ENCODE measurements at regions not wholly inside any gene's neighbourhood (a gene's known extent, or its start where the extent isn't known, plus 50 kb on each side); places are given as distances from the start of the nearest gene placed in this dataset.

GRCh38 chr11:119491753-119492510 is 69.0 kb upstream of the THY1 start:
- TF ChIP-seq CTCF (IDR thresholded peaks at IDR 0.05), result no peak
- Histone ChIP-seq H3K27ac (ENCODE audit: low read depth in 1 of 2, low read length in 2 of 2) (no peak overlapping the region), H3K9me3 (ENCODE audit: control insufficient read depth in 1 of 2, insufficient read depth in 1 of 2, low read length in 2 of 2) (no peaks in the 10 kb centered on the region), H3K27me3 (ENCODE audit: control insufficient read depth in 1 of 2, insufficient read depth in 2 of 2, low read length in 2 of 2) (no peaks in the 10 kb centered on the region), H3K4me1 (ENCODE audit: insufficient read depth, low read length) (no peaks in the 10 kb centered on the region), H3K36me3 (ENCODE audit: insufficient read depth, low read length) (no peaks in the 10 kb centered on the region), H3K4me3 (ENCODE audit: low read length) (no peak overlapping the region)
- Mint-ChIP-seq H3K27me3 (peaks cover 31% of the 10 kb centered on the region), H3K4me1 (ENCODE audit: low read depth) (no peaks in the 10 kb centered on the region), H3K9me3 (no peaks in the 10 kb centered on the region), H3K27ac (no peak overlapping the region), H3K4me3 (no peak overlapping the region), H3K36me3 (ENCODE audit: low read depth) (no peaks in the 10 kb centered on the region)
- CTCF ChIA-PET, result no interaction called here
- ATAC-seq (ENCODE audit: poor library complexity) (no peak), DNase-seq (no peak)
- intact Hi-C loops (cut with DNase I, micrococcal nuclease), result no loop called here
- POLR2A ChIA-PET, result no interaction called here

- H3K9me3 ChIP-seq (ENCODE audit: control insufficient read depth in 1 of 2, insufficient read depth in 1 of 2, low read length in 2 of 2), result no peaks in the 10 kb centered on the region
- ATAC-seq (ENCODE audit: poor library complexity) (no peak), DNase-seq (no peak)
- ChIA-PET POLR2A (no interaction called here), CTCF (no interaction called here)
- no peaks in the 10 kb centered on the region for H3K36me3 ChIP-seq (ENCODE audit: insufficient read depth, low read length)
- no peaks in the 10 kb centered on the region for H3K4me1 ChIP-seq (ENCODE audit: insufficient read depth, low read length)
- H3K27me3 ChIP-seq (ENCODE audit: control insufficient read depth in 1 of 2, insufficient read depth in 2 of 2, low read length in 2 of 2), result peaks cover 2 to 3% of the 10 kb centered on the region in 2 experiments
- H3K27ac ChIP-seq (ENCODE audit: low read depth in 1 of 2, low read length in 2 of 2), result no peak overlapping the region
- no peaks in the 10 kb centered on the region for H3K4me1 Mint-ChIP-seq (ENCODE audit: low read depth)
- H3K4me3 ChIP-seq (ENCODE audit: low read length), result no peak overlapping the region
- H3K4me3 Mint-ChIP-seq, result no peak overlapping the region
- no peak for TF ChIP-seq CTCF (IDR thresholded peaks at IDR 0.05)
- H3K36me3 Mint-ChIP-seq (ENCODE audit: low read depth), result no peaks in the 10 kb centered on the region
- no peak overlapping the region for H3K27ac Mint-ChIP-seq
- intact Hi-C loops (cut with DNase I, micrococcal nuclease), result no loop called here
- peaks cover 28% of the 10 kb centered on the region for H3K27me3 Mint-ChIP-seq
- no peaks in the 10 kb centered on the region for H3K9me3 Mint-ChIP-seq
Observed at GRCh38 chr11:119490253-119491006, 67.5 kb upstream of the THY1 start.

- intact Hi-C loops (cut with DNase I, micrococcal nuclease), result no loop called here
- ChIA-PET POLR2A (no interaction called here), CTCF (no interaction called here)
- no peak overlapping the region for H3K27ac Mint-ChIP-seq
- ATAC-seq (ENCODE audit: poor library complexity), result no peak
- Histone ChIP-seq H3K9me3 (ENCODE audit: control insufficient read depth in 1 of 2, insufficient read depth in 1 of 2, low read length in 2 of 2) (no peaks in the 10 kb centered on the region), H3K4me1 (ENCODE audit: insufficient read depth, low read length) (no peaks in the 10 kb centered on the region), H3K36me3 (ENCODE audit: insufficient read depth, low read length) (no peaks in the 10 kb centered on the region), H3K27ac (ENCODE audit: low read depth in 1 of 2, low read length in 2 of 2) (no peak overlapping the region), H3K4me3 (ENCODE audit: low read length) (no peak overlapping the region), H3K27me3 (ENCODE audit: control insufficient read depth in 1 of 2, insufficient read depth in 2 of 2, low read length in 2 of 2) (peaks cover 2 to 3% of the 10 kb centered on the region in 2 experiments)
- H3K36me3 Mint-ChIP-seq (ENCODE audit: low read depth), result no peaks in the 10 kb centered on the region
- peaks cover 35% of the 10 kb centered on the region for H3K27me3 Mint-ChIP-seq
- H3K4me3 Mint-ChIP-seq, result no peak overlapping the region
- no peaks in the 10 kb centered on the region for H3K9me3 Mint-ChIP-seq
- H3K4me1 Mint-ChIP-seq (ENCODE audit: low read depth), result no peaks in the 10 kb centered on the region
- TF ChIP-seq CTCF (IDR thresholded peaks at IDR 0.05), result no peak
- no peak for DNase-seq
Observed at GRCh38 chr11:119489087-119489486, 66.1 kb upstream of the THY1 start.
